Panc1 (cell line): ENCODE measurements at regions not wholly inside any gene's neighbourhood (a gene's known extent, or its start where the extent isn't known, plus 50 kb on each side); places are given as distances from the start of the nearest gene placed in this dataset.

Source experiments
- ATAC-seq: fragments of 200-7000 bp; cut with Tn5 transposase; 2 replicates; pipeline ENCODE4 v1.9.1; 2020; ENCODE audit warnings: mild to moderate bottlenecking, moderate library complexity
- BruUV-seq: library from RNA; stranded (reverse); fragments of 400-500 nt; replicated peaks from 2 replicates; lab custom pipeline; 2021; lab: Mats Ljungman, UMichigan
- CTCF ChIA-PET: fragments of 300-600 bp; sonication (Branson Sonifier 250); formaldehyde crosslinking; loops from one replicate; lab custom pipeline; 2022; ENCODE audit warnings: antibody characterized with exemption; lab: Charles Lee
- POLR2A ChIA-PET: fragments of 300-600 bp; sonication (Branson Sonifier 250); formaldehyde crosslinking; loops from one replicate; lab custom pipeline; 2022; ENCODE audit warnings: antibody characterized with exemption; lab: Charles Lee
- DNase-seq: peaks from one replicate; pipeline ENCODE4 v3.0.0-alpha.2; 2010; ENCODE audit warnings: low read depth, low spot score
- H3K27ac ChIP-seq: 2 replicates; pipeline ENCODE4 v1.5.1; 2011; ENCODE audit warnings: mild to moderate bottlenecking, low read length, inconsistent platforms
- H3K27me3 ChIP-seq: fragments of 200-500 bp; sonication (Bioruptor generic); 2 replicates; pipeline ENCODE4 v1.6.0; 2014; ENCODE audit warnings: low read length, inconsistent platforms; ENCODE audit not compliant: control insufficient read depth, insufficient read depth
- H3K36me3 ChIP-seq: fragments of 200-500 bp; sonication (Bioruptor generic); 2 replicates; pipeline ENCODE4 v1.5.1; 2014; ENCODE audit warnings: inconsistent platforms, mild to moderate bottlenecking, low read length, moderate library complexity; ENCODE audit not compliant: control insufficient read depth, insufficient read depth
- H3K4me1 ChIP-seq: 2 replicates; pipeline ENCODE4 v1.5.1; 2011; ENCODE audit warnings: inconsistent platforms, mild to moderate bottlenecking, low read length, moderate library complexity; ENCODE audit not compliant: control insufficient read depth, insufficient read depth
- H3K4me3 ChIP-seq, 2 experiments: 2 replicates each; pipeline ENCODE4 v1.5.1; 2011 to 2012; ENCODE audit warnings: low read depth in 2 of 2, low read length in 2 of 2, mild to moderate bottlenecking in 2 of 2, inconsistent platforms in 1 of 2, moderate library complexity in 1 of 2
- H3K9me3 ChIP-seq: fragments of 200-500 bp; sonication (Bioruptor generic); 2 replicates; pipeline ENCODE4 v1.5.1; 2014; ENCODE audit warnings: low read depth, mild to moderate bottlenecking, inconsistent platforms, low read length, moderate library complexity; ENCODE audit not compliant: control insufficient read depth, insufficient read depth
- POLR2AphosphoS5 ChIP-seq: IDR thresholded peaks from 2 replicates; pipeline ENCODE4 v1.6.1; 2012; ENCODE audit warnings: mild to moderate bottlenecking, low read depth, low read length, moderate library complexity
- SIN3A ChIP-seq: IDR thresholded peaks from 2 replicates; pipeline ENCODE4 v1.6.1; 2012; ENCODE audit warnings: low read depth, mild to moderate bottlenecking, low read length, moderate library complexity, borderline replicate concordance; ENCODE audit not compliant: insufficient read depth
- TCF7L2 ChIP-seq: IDR thresholded peaks from 2 replicates; pipeline ENCODE4 v1.6.1; 2011; ENCODE audit warnings: mild to moderate bottlenecking, low read depth, low read length, inconsistent platforms
- in situ Hi-C: cut with HindIII; loops from 2 replicates; pipeline ENCODE4 v1.10.0; 2016; ENCODE audit warnings: low sequenced_read_pairs, low pct_unique_long_range_greater_than_20kb
- intact Hi-C: fragments of 100-400 bp; cut with micrococcal nuclease; formaldehyde crosslinking; loops from one replicate; pipeline ENCODE4 v1.10.0; 2022; ENCODE audit not compliant: unreplicated experiment
- TF ChIP-seq, protein P1 (sequence below): fragments of 450-650 bp; IDR thresholded peaks from 2 replicates; pipeline ENCODE4 v1.5.1; 2017; ENCODE audit warnings: mild to moderate bottlenecking
- TF ChIP-seq, protein P2 (sequence below), 2 experiments: IDR thresholded peaks; 2 replicates each; pipeline ENCODE4 v1.6.1; 2011 to 2012; ENCODE audit warnings: low read depth in 2 of 2, control low read depth in 1 of 2, low read length in 1 of 2, mild to moderate bottlenecking in 1 of 2, moderate library complexity in 1 of 2; ENCODE audit not compliant: insufficient read depth in 1 of 2

DNA sequence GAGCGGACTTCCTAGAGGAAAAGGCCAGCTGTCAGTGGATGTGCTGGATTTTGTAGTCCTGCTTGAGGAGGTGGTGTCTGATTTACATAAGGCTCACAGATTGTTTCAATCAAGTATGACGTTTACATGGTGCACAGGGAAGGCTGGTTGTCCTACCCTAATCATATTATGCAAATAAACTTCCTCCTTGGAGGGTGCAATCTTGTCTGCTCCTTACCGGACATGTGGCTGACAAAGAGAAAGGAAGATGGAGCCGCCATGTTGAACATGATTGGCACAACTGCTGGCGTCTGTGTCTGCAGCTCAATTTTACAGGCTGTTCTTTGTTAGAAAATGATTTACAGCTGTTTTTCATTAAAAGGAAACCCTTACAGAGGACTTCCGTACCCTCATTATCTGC, 1656.1 kb downstream of the KCNT2 start:
- TF ChIP-seq, protein P1, sequence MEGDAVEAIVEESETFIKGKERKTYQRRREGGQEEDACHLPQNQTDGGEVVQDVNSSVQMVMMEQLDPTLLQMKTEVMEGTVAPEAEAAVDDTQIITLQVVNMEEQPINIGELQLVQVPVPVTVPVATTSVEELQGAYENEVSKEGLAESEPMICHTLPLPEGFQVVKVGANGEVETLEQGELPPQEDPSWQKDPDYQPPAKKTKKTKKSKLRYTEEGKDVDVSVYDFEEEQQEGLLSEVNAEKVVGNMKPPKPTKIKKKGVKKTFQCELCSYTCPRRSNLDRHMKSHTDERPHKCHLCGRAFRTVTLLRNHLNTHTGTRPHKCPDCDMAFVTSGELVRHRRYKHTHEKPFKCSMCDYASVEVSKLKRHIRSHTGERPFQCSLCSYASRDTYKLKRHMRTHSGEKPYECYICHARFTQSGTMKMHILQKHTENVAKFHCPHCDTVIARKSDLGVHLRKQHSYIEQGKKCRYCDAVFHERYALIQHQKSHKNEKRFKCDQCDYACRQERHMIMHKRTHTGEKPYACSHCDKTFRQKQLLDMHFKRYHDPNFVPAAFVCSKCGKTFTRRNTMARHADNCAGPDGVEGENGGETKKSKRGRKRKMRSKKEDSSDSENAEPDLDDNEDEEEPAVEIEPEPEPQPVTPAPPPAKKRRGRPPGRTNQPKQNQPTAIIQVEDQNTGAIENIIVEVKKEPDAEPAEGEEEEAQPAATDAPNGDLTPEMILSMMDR, result no peak
- TF ChIP-seq POLR2AphosphoS5 (no peak), SIN3A (no peak), TCF7L2 (no peak)
- TF ChIP-seq, protein P2, sequence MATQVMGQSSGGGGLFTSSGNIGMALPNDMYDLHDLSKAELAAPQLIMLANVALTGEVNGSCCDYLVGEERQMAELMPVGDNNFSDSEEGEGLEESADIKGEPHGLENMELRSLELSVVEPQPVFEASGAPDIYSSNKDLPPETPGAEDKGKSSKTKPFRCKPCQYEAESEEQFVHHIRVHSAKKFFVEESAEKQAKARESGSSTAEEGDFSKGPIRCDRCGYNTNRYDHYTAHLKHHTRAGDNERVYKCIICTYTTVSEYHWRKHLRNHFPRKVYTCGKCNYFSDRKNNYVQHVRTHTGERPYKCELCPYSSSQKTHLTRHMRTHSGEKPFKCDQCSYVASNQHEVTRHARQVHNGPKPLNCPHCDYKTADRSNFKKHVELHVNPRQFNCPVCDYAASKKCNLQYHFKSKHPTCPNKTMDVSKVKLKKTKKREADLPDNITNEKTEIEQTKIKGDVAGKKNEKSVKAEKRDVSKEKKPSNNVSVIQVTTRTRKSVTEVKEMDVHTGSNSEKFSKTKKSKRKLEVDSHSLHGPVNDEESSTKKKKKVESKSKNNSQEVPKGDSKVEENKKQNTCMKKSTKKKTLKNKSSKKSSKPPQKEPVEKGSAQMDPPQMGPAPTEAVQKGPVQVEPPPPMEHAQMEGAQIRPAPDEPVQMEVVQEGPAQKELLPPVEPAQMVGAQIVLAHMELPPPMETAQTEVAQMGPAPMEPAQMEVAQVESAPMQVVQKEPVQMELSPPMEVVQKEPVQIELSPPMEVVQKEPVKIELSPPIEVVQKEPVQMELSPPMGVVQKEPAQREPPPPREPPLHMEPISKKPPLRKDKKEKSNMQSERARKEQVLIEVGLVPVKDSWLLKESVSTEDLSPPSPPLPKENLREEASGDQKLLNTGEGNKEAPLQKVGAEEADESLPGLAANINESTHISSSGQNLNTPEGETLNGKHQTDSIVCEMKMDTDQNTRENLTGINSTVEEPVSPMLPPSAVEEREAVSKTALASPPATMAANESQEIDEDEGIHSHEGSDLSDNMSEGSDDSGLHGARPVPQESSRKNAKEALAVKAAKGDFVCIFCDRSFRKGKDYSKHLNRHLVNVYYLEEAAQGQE (IDR thresholded peaks at IDR 0.05; ENCODE audit: insufficient read depth in 1 of 2, low read depth in 2 of 2, low read length in 1 of 2), result no peak
- Histone ChIP-seq H3K4me1 (no peaks in the 10 kb centered on the region), H3K27me3 (no peaks in the 10 kb centered on the region), H3K36me3 (no peaks in the 10 kb centered on the region), H3K4me3 (no peak overlapping the region), H3K9me3 (no peaks in the 10 kb centered on the region), H3K27ac (no peak overlapping the region)
- DNase-seq (no peak), ATAC-seq (no peak)
- BruUV-seq, result no TSS peak
- ChIA-PET CTCF (no interaction called here), POLR2A (no interaction called here)
- intact Hi-C loops (no loop called here), in situ Hi-C loops (no loop called here)

DNA sequence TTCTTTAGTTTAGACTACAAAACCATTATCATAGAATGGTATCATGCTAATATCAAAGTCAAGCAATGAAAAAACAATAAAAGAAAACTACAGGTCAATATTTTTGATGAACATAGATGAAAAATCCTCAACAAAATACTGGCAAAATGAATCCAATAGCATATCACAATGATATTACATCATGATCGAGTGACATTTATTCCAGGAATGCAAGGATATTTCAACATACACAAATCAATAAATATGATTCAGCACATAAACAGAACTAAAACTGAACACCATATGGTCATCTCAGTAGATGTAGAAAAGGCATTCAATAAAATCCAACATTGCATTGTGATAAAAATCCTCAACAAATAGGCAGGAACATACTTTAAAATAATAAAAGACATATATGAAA, 1657.7 kb downstream of the KCNT2 start:
- CTCF ChIA-PET, result no interaction called here
- Histone ChIP-seq H3K9me3 (no peaks in the 10 kb centered on the region), H3K4me1 (no peaks in the 10 kb centered on the region), H3K27ac (no peak overlapping the region), H3K4me3 (no peak overlapping the region), H3K36me3 (no peaks in the 10 kb centered on the region), H3K27me3 (no peaks in the 10 kb centered on the region)
- in situ Hi-C loops, result no loop called here
- no peak for ATAC-seq
- BruUV-seq, result no TSS peak
- intact Hi-C loops, result no loop called here
- no peak for DNase-seq
- TF ChIP-seq, protein P2 (IDR thresholded peaks at IDR 0.05; ENCODE audit: insufficient read depth in 1 of 2, low read depth in 2 of 2, low read length in 1 of 2), result no peak
- TF ChIP-seq SIN3A, result no peak
- POLR2A ChIA-PET, result no interaction called here
